Stimulated activated CD8-positive, alpha-beta memory T cell treated with anti-CD3 and anti-CD28 coated beads, Interleukin-2, amount 100 ng/mL, for 1 hour (primary cell): ENCODE measurements at regions not wholly inside any gene's neighbourhood (a gene's known extent, or its start where the extent isn't known, plus 50 kb on each side); places are given as distances from the start of the nearest gene placed in this dataset.
"Not testable (repeated sequence)": the region's sequence is repeated elsewhere in the genome, so short reads cannot be mapped to it uniquely, and the experiment has no call there.

ENCODE experiments used
- DNase-seq, 2 donors: peaks; one replicate each; pipeline ENCODE4 v3.0.0-alpha.2; 2020; ENCODE audit warnings: low read depth in 2 of 2

- no peak for DNase-seq
Measured at GRCh38 chr21:25243808-25244207, 363.5 kb downstream of the MRPL39 start.

- DNase-seq: no peak
Measured at GRCh38 chr21:25240974-25241373, 366.3 kb downstream of the MRPL39 start.

- no peak for DNase-seq
Measured at GRCh38 chr21:25234857-25235801, 372.2 kb downstream of the MRPL39 start.

- DNase-seq: no peak
Measured at GRCh38 chr21:25220954-25221353, 386.3 kb downstream of the MRPL39 start.

GRCh38 chr21:25220169-25220568 is 387.1 kb downstream of the MRPL39 start:
- DNase-seq: no peak

GRCh38 chr21:25215698-25216384 is 391.4 kb downstream of the MRPL39 start:
- DNase-seq: no peak

- DNase-seq: no peak
Measured at GRCh38 chr21:25214676-25215075, 392.6 kb downstream of the MRPL39 start.

- no peak for DNase-seq
Measured at GRCh38 chr21:25199944-25200343, 407.3 kb downstream of the MRPL39 start.

- DNase-seq: no peak
Measured at GRCh38 chr21:25191141-25191540, 416.1 kb downstream of the MRPL39 start.

- DNase-seq: no peak
Measured at GRCh38 chr21:25189497-25189896, 417.8 kb downstream of the MRPL39 start.

GRCh38 chr21:25188677-25189079 is 418.6 kb downstream of the MRPL39 start:
- no peak for DNase-seq

GRCh38 chr21:25186273-25186672 is 421.0 kb downstream of the MRPL39 start:
- DNase-seq: no peak

- no peak for DNase-seq
Measured at GRCh38 chr21:25183577-25183976, 423.7 kb downstream of the MRPL39 start.

- DNase-seq: not testable (repeated sequence)
Measured at GRCh38 chr21:25181690-25182089, 425.6 kb downstream of the MRPL39 start.

- DNase-seq: no peak
Measured at GRCh38 chr21:25179116-25179515, 428.2 kb downstream of the MRPL39 start.

- no peak for DNase-seq
Measured at GRCh38 chr21:25176637-25177412, 430.5 kb downstream of the MRPL39 start.

GRCh38 chr21:25175938-25176337 is 431.3 kb downstream of the MRPL39 start:
- no peak for DNase-seq

GRCh38 chr21:25171438-25171837 is 435.8 kb downstream of the MRPL39 start:
- no peak for DNase-seq

GRCh38 chr21:25170681-25171080 is 436.6 kb downstream of the MRPL39 start:
- no peak for DNase-seq

GRCh38 chr21:25169370-25169769 is 437.9 kb downstream of the MRPL39 start:
- DNase-seq: no peak

- not testable (repeated sequence) for DNase-seq
Measured at GRCh38 chr21:25166904-25167303, 440.4 kb downstream of the MRPL39 start.

- no peak for DNase-seq
Measured at GRCh38 chr21:25161571-25161970, 445.7 kb downstream of the MRPL39 start.
